Trophoblast cell (in vitro differentiated cells and primary cell): ENCODE measurements at regions not wholly inside any gene's neighbourhood (a gene's known extent, or its start where the extent isn't known, plus 50 kb on each side); places are given as distances from the start of the nearest gene placed in this dataset.
A peak's percentile ranks its signal among the peaks of the same experiment; 100 is the strongest.

Experiments
- DNase-seq, 2 donors: peaks; one replicate each; pipeline ENCODE4 v3.0.0-alpha.2; 2016
- H2AFZ ChIP-seq: 2 replicates; pipeline ENCODE4 v1.6.1; 2013; ENCODE audit warnings: low read length, moderate library complexity, mild to moderate bottlenecking; ENCODE audit not compliant: insufficient read depth, poor library complexity
- H2AK5ac ChIP-seq: 2 replicates; pipeline ENCODE4 v1.6.1; 2013; ENCODE audit warnings: mild to moderate bottlenecking, low read length
- H2BK120ac ChIP-seq: 2 replicates; pipeline ENCODE4 v1.6.1; 2013; ENCODE audit warnings: low read length, mild to moderate bottlenecking, moderate library complexity; ENCODE audit not compliant: insufficient read depth, poor library complexity
- H2BK12ac ChIP-seq: 2 replicates; pipeline ENCODE4 v1.6.1; 2013; ENCODE audit warnings: mild to moderate bottlenecking, low read length, moderate library complexity
- H2BK5ac ChIP-seq: 2 replicates; pipeline ENCODE4 v1.6.1; 2013; ENCODE audit warnings: low read length, low read depth, moderate library complexity, mild to moderate bottlenecking; ENCODE audit not compliant: poor library complexity
- H3K14ac ChIP-seq: 2 replicates; pipeline ENCODE4 v1.6.1; 2013; ENCODE audit warnings: mild to moderate bottlenecking, low read length
- H3K18ac ChIP-seq: 2 replicates; pipeline ENCODE4 v1.6.1; 2013; ENCODE audit warnings: mild to moderate bottlenecking, low read length
- H3K23ac ChIP-seq: 2 replicates; pipeline ENCODE4 v1.6.1; 2013; ENCODE audit warnings: low read length
- H3K27ac ChIP-seq: 2 replicates; pipeline ENCODE4 v1.5.1; 2013; ENCODE audit warnings: low read depth, mild to moderate bottlenecking, inconsistent platforms, low read length, moderate library complexity
- H3K27me3 ChIP-seq: 2 replicates; pipeline ENCODE4 v1.6.1; 2013; ENCODE audit warnings: inconsistent platforms, mild to moderate bottlenecking, low read length, moderate library complexity; ENCODE audit not compliant: insufficient read depth
- H3K36me3 ChIP-seq, 2 experiments: 1 replicate in 1 of 2; 2 replicates in 1 of 2; pipeline ENCODE4 v1.6.1; 2013; ENCODE audit warnings: low read length in 2 of 2, mild to moderate bottlenecking in 2 of 2, moderate library complexity in 1 of 2; ENCODE audit not compliant: insufficient read depth in 2 of 2, control insufficient read depth in 1 of 2
- H3K4ac ChIP-seq: 2 replicates; pipeline ENCODE4 v1.6.1; 2013; ENCODE audit warnings: low read depth, mild to moderate bottlenecking, low read length, moderate library complexity
- H3K4me1 ChIP-seq, 2 experiments: 1 replicate in 1 of 2; 2 replicates in 1 of 2; pipeline ENCODE4 v1.6.1; 2013; ENCODE audit warnings: low read length in 2 of 2, mild to moderate bottlenecking in 2 of 2, moderate library complexity in 1 of 2; ENCODE audit not compliant: insufficient read depth in 2 of 2, control insufficient read depth in 1 of 2
- H3K4me2 ChIP-seq: 2 replicates; pipeline ENCODE4 v1.6.1; 2013; ENCODE audit warnings: inconsistent platforms, mild to moderate bottlenecking, low read length, moderate library complexity
- H3K4me3 ChIP-seq: 2 replicates; pipeline ENCODE4 v1.5.1; 2013; ENCODE audit warnings: mild to moderate bottlenecking, low read depth, low read length, inconsistent platforms
- H3K79me1 ChIP-seq: one replicate; pipeline ENCODE4 v1.6.1; 2013; ENCODE audit warnings: low read length
- H3K79me2 ChIP-seq: 2 replicates; pipeline ENCODE4 v1.6.1; 2013; ENCODE audit warnings: low read length, mild to moderate bottlenecking; ENCODE audit not compliant: control insufficient read depth, insufficient read depth, poor library complexity
- H3K9ac ChIP-seq: 2 replicates; pipeline ENCODE4 v1.6.1; 2013; ENCODE audit warnings: mild to moderate bottlenecking, low read length
- H3K9me3 ChIP-seq: 2 replicates; pipeline ENCODE4 v1.6.1; 2013; ENCODE audit warnings: low read depth, mild to moderate bottlenecking, control low read depth, inconsistent platforms, low read length; ENCODE audit not compliant: insufficient read depth
- H4K12ac ChIP-seq: 2 replicates; pipeline ENCODE4 v1.6.1; 2013; ENCODE audit warnings: low read depth, mild to moderate bottlenecking, low read length, moderate library complexity
- H4K8ac ChIP-seq: 2 replicates; pipeline ENCODE4 v1.6.1; 2013; ENCODE audit warnings: low read depth, mild to moderate bottlenecking, low read length, moderate library complexity
- H4K91ac ChIP-seq: one replicate; pipeline ENCODE4 v1.6.1; 2013; ENCODE audit warnings: low read depth, mild to moderate bottlenecking, low read length, moderate library complexity
- WGBS: extraction: QIAGEN DNeasy Blood & Tissue Kit; methylation state at CpG from one replicate; pipeline ENCODE4 v1.1.7; 2013; ENCODE audit warnings: missing lambda C conversion rate; ENCODE audit not compliant: insufficient read length, insufficient coverage; ENCODE audit errors: extremely low coverage; 5-methylcytosine and 5-hydroxymethylcytosine counted together

DNA sequence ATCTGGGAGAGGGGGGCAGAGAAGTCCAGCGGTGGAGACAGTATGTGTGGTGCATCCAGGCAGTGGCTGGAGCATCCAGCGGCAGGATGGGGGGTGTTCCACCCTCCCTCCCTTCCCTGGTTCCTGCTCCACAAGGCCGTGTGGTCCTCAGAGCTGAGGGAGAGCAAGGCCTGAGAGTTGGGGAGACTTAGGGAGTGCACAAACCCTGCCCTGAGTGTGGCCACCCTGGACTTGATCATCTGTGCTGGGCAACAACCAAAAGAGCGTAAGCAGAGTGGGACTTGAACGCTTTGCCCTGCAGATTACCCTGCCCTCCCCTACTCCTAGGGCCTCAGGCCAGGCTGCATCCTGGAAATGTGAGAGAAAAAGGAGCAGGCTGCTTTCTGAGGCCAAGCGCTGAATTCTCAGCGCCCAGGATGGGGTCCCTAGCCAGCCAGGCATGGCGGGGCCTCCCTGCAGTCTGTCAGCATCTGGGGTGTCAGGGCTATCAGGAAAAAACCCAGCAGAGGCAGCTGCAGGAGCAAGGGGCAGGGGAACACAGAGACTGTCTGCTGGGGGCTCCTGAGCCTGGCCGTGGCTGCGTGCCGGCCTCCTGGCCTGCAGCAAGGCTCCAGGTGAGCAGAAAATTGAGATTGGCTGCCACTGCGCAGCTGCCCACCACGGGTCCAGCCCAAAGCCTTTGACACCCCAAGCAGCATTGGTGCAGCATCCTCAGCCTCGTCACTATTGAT, 266.2 kb downstream of the NPHP4 start:
- H2BK120ac ChIP-seq, result no peak overlapping the region
- no CpG with 5 or more reads among the region's 14 CpGs for WGBS
- H2AK5ac ChIP-seq, result no peak overlapping the region
- no peak overlapping the region for H3K4ac ChIP-seq
- no peak overlapping the region for H3K27ac ChIP-seq
- H3K9me3 ChIP-seq, result no peaks in the 10 kb centered on the region
- no peak overlapping the region for H3K4me2 ChIP-seq
- no peak overlapping the region for H4K8ac ChIP-seq
- H4K12ac ChIP-seq, result no peak overlapping the region
- DNase-seq, result no peak
- H2BK12ac ChIP-seq, result no peak overlapping the region
- no peak overlapping the region for H4K91ac ChIP-seq
- H3K9ac ChIP-seq, result no peak overlapping the region
- no peaks in the 10 kb centered on the region for H3K79me1 ChIP-seq
- H3K36me3 ChIP-seq, result no peaks in the 10 kb centered on the region
- no peaks in the 10 kb centered on the region for H3K79me2 ChIP-seq
- no peaks in the 10 kb centered on the region for H3K4me1 ChIP-seq
- no peak overlapping the region for H3K14ac ChIP-seq
- H3K18ac ChIP-seq, result no peak overlapping the region
- H3K4me3 ChIP-seq, result no peak overlapping the region
- no peaks in the 10 kb centered on the region for H3K27me3 ChIP-seq
- no peak overlapping the region for H3K23ac ChIP-seq
- H2BK5ac ChIP-seq, result no peak overlapping the region
- no peak overlapping the region for H2AFZ ChIP-seq

DNA sequence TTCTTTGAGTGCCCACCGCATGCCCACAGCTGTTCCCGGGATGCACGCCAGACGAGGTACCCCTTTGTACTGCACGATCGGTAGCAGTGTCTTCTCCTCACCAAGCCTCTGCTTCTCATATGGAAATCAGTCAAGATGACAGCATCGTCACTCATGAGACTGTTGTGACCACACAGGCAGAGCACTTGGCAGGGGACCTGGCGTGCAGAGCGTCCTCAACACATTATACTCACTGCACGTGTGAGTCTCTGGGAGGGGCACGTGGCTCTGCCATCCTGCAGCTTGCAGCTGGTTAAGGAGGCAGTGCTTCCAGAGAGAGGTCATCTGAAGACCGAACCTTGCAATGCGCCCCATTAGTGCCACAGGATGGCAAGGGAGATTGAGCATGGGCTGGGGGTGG, 266.8 kb downstream of the NPHP4 start:
- H3K36me3 ChIP-seq, result no peaks in the 10 kb centered on the region
- WGBS, result no CpG with 5 or more reads among the region's 13 CpGs
- no peak overlapping the region for H2BK12ac ChIP-seq

DNA sequence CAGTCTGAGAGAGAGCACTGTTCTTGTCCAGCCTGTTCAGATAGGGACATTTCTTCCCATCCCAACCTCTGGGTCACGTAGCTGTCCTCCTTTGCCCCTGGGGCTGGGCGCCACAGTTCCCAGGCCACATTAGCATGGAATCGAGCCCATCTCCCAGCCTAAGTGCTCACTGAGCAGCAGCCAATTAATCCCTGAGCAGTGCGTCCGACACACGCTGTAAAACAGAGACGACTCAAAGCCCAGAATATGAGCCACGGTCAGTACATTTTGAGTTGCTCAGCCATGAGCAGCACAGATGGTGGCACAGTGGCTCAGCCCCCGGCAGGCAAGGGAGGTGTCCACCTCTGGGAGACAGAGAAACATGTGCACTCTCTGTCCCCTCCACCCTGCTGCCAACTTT, 267.4 kb downstream of the NPHP4 start:
- Histone ChIP-seq H2AFZ (no peak overlapping the region), H2AK5ac (no peak overlapping the region), H3K23ac (no peak overlapping the region), H3K9ac (no peak overlapping the region), H4K8ac (no peak overlapping the region), H3K4ac (no peak overlapping the region), H3K4me3 (no peak overlapping the region), H3K4me1 (no peaks in the 10 kb centered on the region), H4K91ac (no peak overlapping the region), H3K79me2 (no peaks in the 10 kb centered on the region), H3K14ac (no peak overlapping the region), H3K79me1 (no peaks in the 10 kb centered on the region), H3K18ac (no peak overlapping the region), H2BK120ac (no peak overlapping the region), H3K36me3 (no peaks in the 10 kb centered on the region), H3K27ac (no peak overlapping the region), H4K12ac (no peak overlapping the region), H2BK5ac (no peak overlapping the region), H3K27me3 (no peaks in the 10 kb centered on the region), H3K9me3 (no peaks in the 10 kb centered on the region), H2BK12ac (no peak overlapping the region), H3K4me2 (no peak overlapping the region)
- WGBS, result no CpG with 5 or more reads among the region's 9 CpGs
- DNase-seq, result no peak

More for the DNA sequence above, 266.8 kb downstream of the NPHP4 start:
- no peak overlapping the region for H3K18ac ChIP-seq
- H2BK120ac ChIP-seq, result no peak overlapping the region
- H3K14ac ChIP-seq, result no peak overlapping the region
- H3K4me1 ChIP-seq, result no peaks in the 10 kb centered on the region
- no peak overlapping the region for H4K91ac ChIP-seq
- DNase-seq, result no peak
- no peak overlapping the region for H4K8ac ChIP-seq
- no peak overlapping the region for H3K4ac ChIP-seq
- H3K27ac ChIP-seq, result no peak overlapping the region
- H3K79me1 ChIP-seq, result no peaks in the 10 kb centered on the region
- no peak overlapping the region for H2BK5ac ChIP-seq
- no peak overlapping the region for H3K23ac ChIP-seq
- no peak overlapping the region for H3K4me3 ChIP-seq
- H2AFZ ChIP-seq, result no peak overlapping the region
- no peaks in the 10 kb centered on the region for H3K79me2 ChIP-seq
- H3K27me3 ChIP-seq, result no peaks in the 10 kb centered on the region
- no peak overlapping the region for H4K12ac ChIP-seq
- H3K9ac ChIP-seq, result no peak overlapping the region
- no peak overlapping the region for H2AK5ac ChIP-seq
- H3K4me2 ChIP-seq, result no peak overlapping the region
- H3K9me3 ChIP-seq, result no peaks in the 10 kb centered on the region

DNA sequence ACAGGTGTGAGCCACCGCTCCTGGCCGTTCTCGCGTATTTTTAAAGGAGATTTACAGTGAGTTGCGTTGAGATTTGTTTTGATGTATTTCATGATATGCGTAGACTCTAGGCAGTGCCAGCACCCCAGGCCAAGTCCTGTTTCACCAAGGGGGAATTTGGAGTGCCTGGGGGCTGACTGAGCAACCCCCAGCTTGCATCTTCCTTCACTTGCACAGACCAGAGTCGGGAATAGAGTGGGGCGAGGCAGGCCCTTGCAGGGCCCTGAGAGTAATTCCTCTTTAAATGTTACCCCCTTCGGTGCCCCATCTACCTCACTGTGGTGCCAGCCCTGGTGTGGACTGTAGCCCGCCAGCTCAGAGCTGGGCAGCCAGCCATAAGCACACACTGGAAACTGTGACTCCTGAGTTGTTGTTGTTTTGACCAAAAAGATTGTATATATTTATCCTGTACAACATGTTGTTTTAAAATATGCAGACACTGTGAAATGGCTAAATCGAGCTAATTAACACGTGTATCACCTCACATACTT, 269.5 kb downstream of the NPHP4 start:
- Histone ChIP-seq H3K9ac (no peak overlapping the region), H2AK5ac (no peak overlapping the region), H4K12ac (no peak overlapping the region), H3K4ac (no peak overlapping the region), H3K4me3 (no peak overlapping the region), H3K27me3 (no peaks in the 10 kb centered on the region), H3K18ac (no peak overlapping the region), H3K23ac (no peak overlapping the region), H3K9me3 (peaks cover 1% of the 10 kb centered on the region), H3K14ac (no peak overlapping the region), H2BK5ac (no peak overlapping the region), H3K79me2 (no peaks in the 10 kb centered on the region), H2BK120ac (no peak overlapping the region), H4K91ac (no peak overlapping the region), H3K4me2 (no peak overlapping the region), H3K36me3 (no peaks in the 10 kb centered on the region), H3K79me1 (peaks cover 2% of the 10 kb centered on the region), H4K8ac (no peak overlapping the region), H3K4me1 (peaks cover 4% of the 10 kb centered on the region in 2 experiments), H2BK12ac (no peak overlapping the region), H3K27ac (no peak overlapping the region), H2AFZ (no peak overlapping the region)
- no CpG with 5 or more reads among the region's 12 CpGs for WGBS
- DNase-seq, result peak; percentile 50 to 67
